NB4 (cell line): ENCODE measurements at regions not wholly inside any gene's neighbourhood (a gene's known extent, or its start where the extent isn't known, plus 50 kb on each side); places are given as distances from the start of the nearest gene placed in this dataset.

Experiments
- DNase-seq: peaks from one replicate; pipeline ENCODE4 v3.0.0; 2010; ENCODE audit warnings: low read depth
- H3K4me3 ChIP-seq: one replicate; pipeline ENCODE4 v1.5.1; 2011; ENCODE audit warnings: mild to moderate bottlenecking, low read depth, low read length, moderate library complexity
- MYC ChIP-seq: IDR thresholded peaks from 2 replicates; pipeline ENCODE4 v1.6.1; 2011; ENCODE audit warnings: low read depth, low read length
- POLR2A ChIP-seq: IDR thresholded peaks from 2 replicates; pipeline ENCODE4 v1.6.1; 2011; ENCODE audit warnings: mild to moderate bottlenecking; ENCODE audit not compliant: insufficient read length; ENCODE audit errors: extremely low read depth
- TF ChIP-seq, protein P1 (sequence below): IDR thresholded peaks from one replicate; pipeline ENCODE4 v1.5.1; 2012; ENCODE audit warnings: low read depth, low read length
- TF ChIP-seq, protein P2 (sequence below): IDR thresholded peaks from 2 replicates; pipeline ENCODE4 v1.6.1; 2011; ENCODE audit warnings: low read depth, low read length

DNA sequence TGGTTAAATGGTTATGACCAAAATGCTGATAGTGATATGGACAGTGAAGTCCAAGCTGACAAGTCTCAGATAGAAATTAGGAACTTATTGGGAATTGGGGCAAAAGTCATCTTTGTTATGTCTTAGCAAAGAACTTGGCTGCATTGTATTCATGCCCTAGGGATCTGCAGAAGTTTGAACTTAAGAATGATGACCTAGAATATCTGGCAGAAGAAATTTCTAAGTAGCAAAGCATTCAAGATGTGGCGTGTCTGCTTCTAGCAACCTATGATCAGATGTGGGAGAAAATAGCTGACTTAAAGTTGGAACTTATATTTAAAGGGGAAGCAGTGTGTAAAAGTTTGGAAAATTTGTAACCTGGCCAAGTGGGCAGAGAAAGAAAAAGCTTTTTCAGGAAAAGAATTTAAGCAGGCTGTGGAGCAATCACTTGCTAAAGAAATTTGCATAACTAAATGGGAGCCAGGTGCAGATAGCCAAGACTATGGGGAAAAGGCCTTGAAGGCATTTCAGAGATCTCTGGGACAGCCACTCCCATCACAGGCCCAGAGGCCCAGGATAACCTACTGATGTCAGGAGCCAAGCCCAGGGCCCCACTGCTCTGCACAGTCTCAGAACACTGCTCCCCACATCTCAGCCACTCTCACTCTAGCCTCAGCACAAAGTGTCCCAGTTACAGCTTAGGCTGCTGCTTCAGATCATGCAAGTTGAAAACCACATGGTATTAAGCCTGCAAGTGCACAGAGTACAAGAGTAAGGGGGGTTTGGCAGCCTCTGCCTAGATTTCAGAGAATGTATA lies 147.8 kb upstream of the TGFBR2 start:
- no peak for DNase-seq
- TF ChIP-seq POLR2A (no peak), MYC (no peak)
- TF ChIP-seq, protein P1, sequence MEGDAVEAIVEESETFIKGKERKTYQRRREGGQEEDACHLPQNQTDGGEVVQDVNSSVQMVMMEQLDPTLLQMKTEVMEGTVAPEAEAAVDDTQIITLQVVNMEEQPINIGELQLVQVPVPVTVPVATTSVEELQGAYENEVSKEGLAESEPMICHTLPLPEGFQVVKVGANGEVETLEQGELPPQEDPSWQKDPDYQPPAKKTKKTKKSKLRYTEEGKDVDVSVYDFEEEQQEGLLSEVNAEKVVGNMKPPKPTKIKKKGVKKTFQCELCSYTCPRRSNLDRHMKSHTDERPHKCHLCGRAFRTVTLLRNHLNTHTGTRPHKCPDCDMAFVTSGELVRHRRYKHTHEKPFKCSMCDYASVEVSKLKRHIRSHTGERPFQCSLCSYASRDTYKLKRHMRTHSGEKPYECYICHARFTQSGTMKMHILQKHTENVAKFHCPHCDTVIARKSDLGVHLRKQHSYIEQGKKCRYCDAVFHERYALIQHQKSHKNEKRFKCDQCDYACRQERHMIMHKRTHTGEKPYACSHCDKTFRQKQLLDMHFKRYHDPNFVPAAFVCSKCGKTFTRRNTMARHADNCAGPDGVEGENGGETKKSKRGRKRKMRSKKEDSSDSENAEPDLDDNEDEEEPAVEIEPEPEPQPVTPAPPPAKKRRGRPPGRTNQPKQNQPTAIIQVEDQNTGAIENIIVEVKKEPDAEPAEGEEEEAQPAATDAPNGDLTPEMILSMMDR: no peak
- TF ChIP-seq, protein P2, sequence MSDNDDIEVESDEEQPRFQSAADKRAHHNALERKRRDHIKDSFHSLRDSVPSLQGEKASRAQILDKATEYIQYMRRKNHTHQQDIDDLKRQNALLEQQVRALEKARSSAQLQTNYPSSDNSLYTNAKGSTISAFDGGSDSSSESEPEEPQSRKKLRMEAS: no peak

DNA sequence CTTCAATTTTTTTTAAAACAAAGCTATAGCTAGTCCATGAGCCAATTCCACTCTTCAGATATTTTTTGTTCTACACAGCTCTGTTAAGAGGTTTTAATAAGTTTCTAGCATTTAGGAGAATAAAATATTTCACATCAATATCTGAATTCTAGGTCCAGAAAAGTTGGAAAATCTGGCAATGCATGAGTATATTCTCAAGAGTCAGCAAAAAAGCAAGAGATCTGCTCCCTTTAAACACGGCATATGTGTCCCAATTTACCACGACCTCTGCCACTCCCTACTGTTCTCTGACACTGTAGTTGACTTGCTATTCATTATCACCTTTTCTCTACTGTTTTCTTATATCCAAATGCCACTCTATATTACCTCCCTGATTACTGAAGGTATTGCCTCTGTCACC lies 145.1 kb upstream of the TGFBR2 start:
- DNase-seq: no peak

More for the DNA sequence above, 147.8 kb upstream of the TGFBR2 start:
- no peak overlapping the region for H3K4me3 ChIP-seq

DNA sequence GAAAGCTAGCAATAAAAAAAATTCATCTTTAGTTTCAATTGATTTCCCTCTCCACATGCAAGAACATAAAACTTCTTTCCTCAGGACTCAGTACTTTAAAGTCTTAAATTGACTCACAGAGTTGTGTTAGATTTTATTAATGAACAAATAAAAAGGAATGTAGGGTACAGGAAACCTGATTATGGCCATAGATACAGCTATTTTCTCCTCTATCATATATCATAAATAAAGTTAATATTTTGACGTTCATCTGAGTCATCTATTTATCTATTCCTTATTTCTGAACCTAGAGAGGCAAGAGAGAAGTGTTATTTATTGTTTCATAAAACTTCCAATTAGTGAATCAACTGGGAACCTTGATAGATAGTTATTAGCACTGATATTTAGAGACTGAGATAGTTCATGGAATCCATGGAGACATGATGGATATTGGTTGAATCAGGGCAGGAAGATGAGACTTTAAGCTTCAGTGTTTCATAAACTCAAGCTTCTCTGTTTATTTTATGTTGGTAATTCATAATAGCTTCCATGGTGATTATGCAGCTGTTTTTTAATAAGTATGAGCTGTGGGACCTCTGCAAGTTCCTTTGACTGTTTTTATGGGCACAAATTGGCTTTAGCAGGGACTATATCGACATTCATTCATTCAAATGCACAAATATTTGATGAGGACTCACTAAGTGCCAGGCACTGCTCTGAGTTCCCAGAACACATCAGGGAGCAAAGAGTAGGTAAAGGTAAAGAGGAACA lies 143.5 kb upstream of the TGFBR2 start:
- DNase-seq: no peak
- TF ChIP-seq, protein P1: no peak
- TF ChIP-seq MYC (no peak), POLR2A (no peak)
- TF ChIP-seq, protein P2: no peak

More for the DNA sequence above, 145.1 kb upstream of the TGFBR2 start:
- no peak overlapping the region for H3K4me3 ChIP-seq
- TF ChIP-seq MYC (no peak), POLR2A (no peak)
- TF ChIP-seq, protein P1: no peak
- TF ChIP-seq, protein P2: no peak

DNA sequence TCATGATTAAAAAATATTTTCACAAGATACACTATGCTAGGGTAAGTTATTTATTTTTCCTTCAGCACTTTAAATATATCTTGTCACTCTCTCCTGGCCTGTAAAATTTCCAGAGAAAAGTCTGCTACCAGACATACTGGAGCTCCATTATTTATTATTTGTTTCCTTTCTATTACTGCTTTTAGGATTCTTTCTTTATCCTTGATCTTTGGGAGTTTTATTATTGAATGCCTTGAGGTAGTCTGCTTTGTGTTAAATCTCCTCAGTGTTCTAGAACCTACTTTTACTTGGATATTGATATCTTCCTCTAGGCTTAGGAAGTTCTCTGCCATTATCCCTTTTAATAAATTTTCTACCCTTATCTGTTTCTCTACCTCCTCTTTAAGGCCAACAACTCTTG lies 142.0 kb upstream of the TGFBR2 start:
- no peak overlapping the region for H3K4me3 ChIP-seq
- DNase-seq: no peak
- TF ChIP-seq, protein P1: no peak
- TF ChIP-seq POLR2A (no peak), MYC (no peak)
- TF ChIP-seq, protein P2: no peak

More for the DNA sequence above, 143.5 kb upstream of the TGFBR2 start:
- no peak overlapping the region for H3K4me3 ChIP-seq

DNA sequence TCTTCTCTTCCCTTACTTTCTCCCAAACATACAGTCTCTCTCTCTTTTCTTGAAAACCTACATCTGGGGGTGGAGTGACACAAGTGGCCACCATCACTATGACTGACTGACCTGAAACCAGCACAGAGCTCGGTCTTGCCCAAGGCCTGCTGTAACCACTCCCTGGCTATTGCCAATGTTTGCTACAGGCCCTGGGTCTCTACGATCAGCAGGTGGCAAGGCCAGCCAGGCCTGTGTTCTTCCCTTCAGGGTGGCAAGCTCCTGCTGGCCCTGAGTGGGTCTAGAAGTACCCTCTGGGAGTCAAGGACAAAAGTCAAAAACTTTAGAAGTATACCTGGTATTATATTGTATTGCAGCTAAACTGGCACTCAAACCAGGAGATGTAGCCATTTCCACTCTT lies 140.9 kb upstream of the TGFBR2 start:
- H3K4me3 ChIP-seq: no peak overlapping the region
- no peak for DNase-seq
- TF ChIP-seq, protein P1: no peak
- TF ChIP-seq POLR2A: no peak
